Stimulated activated memory B cell treated with anti-CD40 and anti-IgM and Interleukin-4, amounts not matched to agents 10 μg/mL and 1 μg/mL and 100 μg/mL, for 72 hours (primary cell): ENCODE measurements at regions not wholly inside any gene's neighbourhood (a gene's known extent, or its start where the extent isn't known, plus 50 kb on each side); places are given as distances from the start of the nearest gene placed in this dataset.

Experiments
- ATAC-seq: fragments of 150-1000 bp; cut with Tn5 transposase; 2 replicates; pipeline ENCODE4 v1.10.0; 2021
- H3K27ac Mint-ChIP-seq: one replicate; pipeline ENCODE4 v1.8.0; 2022; ENCODE audit warnings: mild to moderate bottlenecking, mixed read lengths
- H3K27me3 Mint-ChIP-seq: one replicate; pipeline ENCODE4 v1.8.0; 2022; ENCODE audit warnings: mixed read lengths
- H3K36me3 Mint-ChIP-seq: one replicate; pipeline ENCODE4 v1.8.0; 2022; ENCODE audit warnings: mixed read lengths
- H3K4me1 Mint-ChIP-seq: one replicate; pipeline ENCODE4 v1.8.0; 2022; ENCODE audit warnings: mixed read lengths
- H3K4me3 Mint-ChIP-seq: one replicate; pipeline ENCODE4 v1.8.0; 2022; ENCODE audit warnings: mild to moderate bottlenecking, moderate library complexity, mixed read lengths
- H3K9me3 Mint-ChIP-seq: one replicate; pipeline ENCODE4 v1.8.0; 2022; ENCODE audit warnings: mixed read lengths

DNA sequence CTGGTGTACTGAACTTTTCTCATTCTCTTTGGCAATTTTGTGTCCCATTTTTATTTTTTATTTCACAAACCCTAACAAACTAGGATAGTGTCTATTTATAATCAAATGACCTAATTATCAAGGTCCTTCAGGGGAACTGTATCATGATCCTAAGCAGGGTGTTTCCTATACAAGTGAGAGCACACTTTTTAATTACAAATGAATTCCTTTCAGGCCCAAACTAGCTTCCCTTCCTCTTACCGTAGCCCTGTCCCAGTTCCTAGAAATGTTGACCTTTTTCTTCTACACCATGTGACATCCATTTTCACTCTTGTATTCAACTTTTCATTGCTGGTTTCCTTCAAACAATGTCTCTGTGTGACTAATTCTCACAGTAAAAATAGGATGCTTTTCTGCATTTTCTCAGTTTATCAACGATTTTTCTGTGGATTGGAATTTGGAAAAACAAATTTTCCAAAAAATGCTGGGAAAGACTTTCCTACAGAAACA is 411.4 kb downstream of the CCDC91 start:
- no peak overlapping the region for H3K27ac Mint-ChIP-seq
- H3K9me3 Mint-ChIP-seq: peaks cover 3% of the 10 kb centered on the region
- no peaks in the 10 kb centered on the region for H3K4me1 Mint-ChIP-seq
- H3K36me3 Mint-ChIP-seq: no peaks in the 10 kb centered on the region
- no peak for ATAC-seq
- no peaks in the 10 kb centered on the region for H3K27me3 Mint-ChIP-seq
- no peak overlapping the region for H3K4me3 Mint-ChIP-seq

- Mint-ChIP-seq H3K27ac (no peak overlapping the region), H3K4me3 (no peak overlapping the region), H3K4me1 (no peaks in the 10 kb centered on the region), H3K27me3 (no peaks in the 10 kb centered on the region), H3K9me3 (peaks cover 11% of the 10 kb centered on the region), H3K36me3 (no peaks in the 10 kb centered on the region)
- ATAC-seq: no peak
These were observed 412.5 kb downstream of the CCDC91 start for GRCh38 chr12:28602786-28603185.

GRCh38 chr12:28603239-28603638 is 413.0 kb downstream of the CCDC91 start:
- Mint-ChIP-seq H3K36me3 (no peaks in the 10 kb centered on the region), H3K4me3 (no peak overlapping the region), H3K27me3 (no peaks in the 10 kb centered on the region), H3K4me1 (no peaks in the 10 kb centered on the region), H3K9me3 (peaks cover 13% of the 10 kb centered on the region), H3K27ac (no peak overlapping the region)
- ATAC-seq: no peak

DNA sequence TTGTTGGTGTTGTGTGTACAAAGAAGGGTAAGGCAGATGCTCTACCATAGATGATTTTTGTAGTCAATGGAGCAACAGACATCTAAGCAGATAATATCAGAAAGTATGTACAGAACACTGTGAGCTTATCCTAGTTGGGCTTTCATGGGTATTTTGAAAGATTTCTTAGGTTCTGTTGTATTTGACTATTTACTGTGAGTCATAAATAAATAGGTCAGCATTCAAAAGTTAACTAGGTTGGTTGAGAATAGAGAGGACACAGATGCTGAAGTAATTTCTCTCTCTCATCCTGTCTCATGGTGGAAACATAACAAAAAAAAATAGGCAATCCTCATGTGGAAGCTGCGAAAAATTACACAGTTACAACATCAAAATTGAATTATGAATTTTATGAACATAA is 413.5 kb downstream of the CCDC91 start:
- no peaks in the 10 kb centered on the region for H3K27me3 Mint-ChIP-seq
- no peak overlapping the region for H3K27ac Mint-ChIP-seq
- H3K4me1 Mint-ChIP-seq: no peaks in the 10 kb centered on the region
- H3K9me3 Mint-ChIP-seq: peaks cover 13% of the 10 kb centered on the region
- no peaks in the 10 kb centered on the region for H3K36me3 Mint-ChIP-seq
- no peak overlapping the region for H3K4me3 Mint-ChIP-seq
- ATAC-seq: no peak

DNA sequence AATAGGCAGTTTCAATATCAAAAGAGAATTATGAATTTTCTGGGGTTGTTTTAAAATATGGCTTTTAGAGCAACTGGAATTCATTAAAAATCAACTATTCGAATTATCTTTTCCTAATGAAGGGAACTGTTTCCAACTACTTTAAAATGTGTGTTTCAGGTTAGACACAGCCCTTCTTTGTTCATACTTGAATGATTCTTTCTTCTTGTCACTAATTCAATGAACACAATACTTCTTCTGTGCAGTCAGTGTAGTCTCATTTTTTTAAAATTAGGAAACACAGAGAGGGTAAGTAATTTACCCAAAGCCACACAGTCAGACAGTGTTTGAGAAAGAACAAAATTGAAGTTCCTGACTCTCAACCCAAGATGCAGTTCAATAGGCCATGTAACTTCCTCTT is 414.0 kb downstream of the CCDC91 start:
- no peaks in the 10 kb centered on the region for H3K27me3 Mint-ChIP-seq
- H3K9me3 Mint-ChIP-seq: peaks cover 13% of the 10 kb centered on the region
- no peaks in the 10 kb centered on the region for H3K4me1 Mint-ChIP-seq

GRCh38 chr12:28606967-28607557 is 416.8 kb downstream of the CCDC91 start:
- no peak overlapping the region for H3K4me3 Mint-ChIP-seq
- no peak overlapping the region for H3K27ac Mint-ChIP-seq
- H3K9me3 Mint-ChIP-seq: peaks cover 13% of the 10 kb centered on the region
- H3K4me1 Mint-ChIP-seq: no peaks in the 10 kb centered on the region
- H3K27me3 Mint-ChIP-seq: no peaks in the 10 kb centered on the region
- ATAC-seq: no peak
- no peaks in the 10 kb centered on the region for H3K36me3 Mint-ChIP-seq

More for the DNA sequence above, 414.0 kb downstream of the CCDC91 start:
- H3K4me3 Mint-ChIP-seq: no peak overlapping the region
- H3K36me3 Mint-ChIP-seq: no peaks in the 10 kb centered on the region
- H3K27ac Mint-ChIP-seq: no peak overlapping the region
- no peak for ATAC-seq

- ATAC-seq: no peak
- H3K9me3 Mint-ChIP-seq: peaks cover 13% of the 10 kb centered on the region
- no peak overlapping the region for H3K4me3 Mint-ChIP-seq
- H3K36me3 Mint-ChIP-seq: no peaks in the 10 kb centered on the region
- H3K27ac Mint-ChIP-seq: no peak overlapping the region
- no peaks in the 10 kb centered on the region for H3K27me3 Mint-ChIP-seq
- H3K4me1 Mint-ChIP-seq: no peaks in the 10 kb centered on the region
These were observed 420.3 kb downstream of the CCDC91 start for GRCh38 chr12:28610401-28611114.

DNA sequence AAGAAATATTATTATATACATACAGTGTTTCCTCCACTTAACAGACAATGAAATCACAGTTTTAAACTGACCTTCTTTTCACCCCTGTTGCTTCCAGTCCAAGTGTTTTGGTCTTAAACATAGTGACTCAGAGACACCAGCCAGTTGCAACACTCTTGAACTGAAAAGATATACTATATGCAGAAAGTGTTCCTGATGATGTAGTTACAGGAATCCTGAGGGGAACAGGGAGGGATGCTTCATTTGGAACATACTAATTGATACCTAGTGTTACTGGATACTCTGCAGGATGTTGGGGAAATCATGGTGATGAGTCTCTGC is 420.8 kb downstream of the CCDC91 start:
- peaks cover 12% of the 10 kb centered on the region for H3K9me3 Mint-ChIP-seq
- H3K27me3 Mint-ChIP-seq: no peaks in the 10 kb centered on the region
- no peak overlapping the region for H3K4me3 Mint-ChIP-seq
- no peak overlapping the region for H3K27ac Mint-ChIP-seq
- no peaks in the 10 kb centered on the region for H3K36me3 Mint-ChIP-seq
- no peaks in the 10 kb centered on the region for H3K4me1 Mint-ChIP-seq
- no peak for ATAC-seq

DNA sequence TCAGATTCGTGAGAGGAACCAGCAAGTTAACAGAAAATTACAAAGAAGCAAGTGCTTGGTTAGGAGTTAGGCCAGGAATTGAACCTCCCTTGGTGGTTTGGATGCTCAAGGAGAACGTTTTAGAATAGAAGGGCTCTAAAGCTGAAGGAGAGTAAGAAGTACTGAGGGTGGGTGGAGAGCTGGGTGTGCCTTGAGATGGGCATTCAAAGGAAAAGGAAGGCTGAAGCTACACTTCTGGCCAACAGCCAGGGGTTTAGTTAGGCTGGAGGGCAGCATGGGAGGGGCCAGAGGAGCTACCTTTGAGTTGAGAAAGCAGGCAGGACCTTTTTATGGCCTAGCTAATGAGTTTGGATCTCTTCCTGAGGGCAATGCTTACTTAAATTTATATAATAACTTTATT is 421.2 kb downstream of the CCDC91 start:
- no peaks in the 10 kb centered on the region for H3K4me1 Mint-ChIP-seq
- H3K9me3 Mint-ChIP-seq: peaks cover 10% of the 10 kb centered on the region
- H3K27me3 Mint-ChIP-seq: no peaks in the 10 kb centered on the region
- no peak overlapping the region for H3K4me3 Mint-ChIP-seq
- H3K36me3 Mint-ChIP-seq: no peaks in the 10 kb centered on the region
- no peak overlapping the region for H3K27ac Mint-ChIP-seq
- ATAC-seq: no peak

DNA sequence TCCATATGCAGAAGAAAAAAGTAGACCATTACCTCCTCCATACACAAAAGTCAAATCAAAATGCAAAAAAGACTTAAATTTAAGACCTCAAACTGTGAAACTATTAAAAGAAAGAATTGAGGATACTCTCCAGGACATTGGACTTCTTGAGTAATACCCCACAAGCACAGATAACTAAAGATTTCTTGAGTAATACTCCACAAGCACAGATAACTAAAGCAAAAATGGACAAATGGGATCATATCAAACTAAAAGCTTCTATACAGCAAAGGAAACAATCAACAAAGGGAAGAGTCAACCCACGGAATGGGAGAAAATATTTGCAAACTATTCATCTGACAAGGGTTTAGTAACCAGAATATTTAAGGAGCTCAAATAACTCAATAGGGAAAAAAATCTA is 427.9 kb downstream of the CCDC91 start:
- H3K27me3 Mint-ChIP-seq: no peaks in the 10 kb centered on the region
- no peaks in the 10 kb centered on the region for H3K36me3 Mint-ChIP-seq
- ATAC-seq: no peak
- H3K9me3 Mint-ChIP-seq: peaks cover 4% of the 10 kb centered on the region
- H3K4me3 Mint-ChIP-seq: no peak overlapping the region
- H3K4me1 Mint-ChIP-seq: no peaks in the 10 kb centered on the region
- no peak overlapping the region for H3K27ac Mint-ChIP-seq

DNA sequence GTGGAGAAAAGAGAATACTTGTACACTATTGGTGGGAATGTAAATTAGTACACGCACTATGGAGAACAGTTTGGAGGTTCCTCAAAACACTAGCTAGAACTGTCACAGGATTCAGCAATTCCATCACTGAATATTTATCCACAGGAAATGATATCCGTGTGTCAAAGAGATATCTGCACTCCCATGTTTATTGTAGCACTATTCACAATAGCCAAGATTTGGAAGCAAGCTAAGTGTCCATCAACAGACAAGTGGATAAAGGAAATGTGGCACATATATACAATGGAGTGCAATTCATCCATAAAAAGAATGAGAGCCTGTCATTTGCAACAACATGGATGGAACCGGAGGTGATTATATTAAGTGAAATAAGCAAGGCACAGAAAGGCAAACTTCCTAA is 428.5 kb downstream of the CCDC91 start:
- Mint-ChIP-seq H3K4me1 (no peaks in the 10 kb centered on the region), H3K36me3 (no peaks in the 10 kb centered on the region), H3K27me3 (no peaks in the 10 kb centered on the region), H3K27ac (no peak overlapping the region), H3K4me3 (no peak overlapping the region), H3K9me3 (peaks cover 4% of the 10 kb centered on the region)
- ATAC-seq: no peak

DNA sequence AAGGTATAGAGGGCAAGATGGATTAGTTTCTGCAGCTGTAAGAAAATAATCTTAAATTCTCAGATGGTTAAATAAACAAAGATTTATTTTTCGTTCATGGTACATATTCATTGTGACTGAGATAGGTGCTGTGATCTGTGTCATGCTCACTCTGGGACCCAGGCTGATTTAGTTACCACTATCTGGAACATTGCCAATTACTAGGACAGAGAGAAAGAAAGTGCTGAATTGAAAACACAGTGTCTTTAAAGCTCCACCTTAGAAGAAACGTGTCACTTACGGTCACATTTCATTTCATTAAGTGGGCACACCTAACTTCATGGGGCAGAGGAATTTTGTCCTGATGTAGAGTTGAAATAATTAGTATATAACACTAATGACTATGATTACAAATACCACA is 430.0 kb downstream of the CCDC91 start:
- Mint-ChIP-seq H3K4me1 (no peaks in the 10 kb centered on the region), H3K4me3 (no peak overlapping the region), H3K9me3 (peaks cover 4% of the 10 kb centered on the region), H3K27ac (no peak overlapping the region), H3K36me3 (no peaks in the 10 kb centered on the region), H3K27me3 (no peaks in the 10 kb centered on the region)
- no peak for ATAC-seq

- H3K36me3 Mint-ChIP-seq: no peaks in the 10 kb centered on the region
- H3K9me3 Mint-ChIP-seq: peaks cover 4% of the 10 kb centered on the region
- ATAC-seq: no peak
- H3K4me1 Mint-ChIP-seq: no peaks in the 10 kb centered on the region
- H3K27ac Mint-ChIP-seq: no peak overlapping the region
- no peak overlapping the region for H3K4me3 Mint-ChIP-seq
- H3K27me3 Mint-ChIP-seq: no peaks in the 10 kb centered on the region
These were observed 432.1 kb downstream of the CCDC91 start for GRCh38 chr12:28622406-28622805.

- ATAC-seq: no peak
- H3K27ac Mint-ChIP-seq: no peak overlapping the region
- H3K4me1 Mint-ChIP-seq: no peaks in the 10 kb centered on the region
- H3K27me3 Mint-ChIP-seq: no peaks in the 10 kb centered on the region
- no peak overlapping the region for H3K4me3 Mint-ChIP-seq
- no peaks in the 10 kb centered on the region for H3K9me3 Mint-ChIP-seq
- no peaks in the 10 kb centered on the region for H3K36me3 Mint-ChIP-seq
These were observed 436.2 kb downstream of the CCDC91 start for GRCh38 chr12:28626504-28626903.

GRCh38 chr12:28629691-28630090 is 439.4 kb downstream of the CCDC91 start:
- no peak overlapping the region for H3K4me3 Mint-ChIP-seq
- no peaks in the 10 kb centered on the region for H3K4me1 Mint-ChIP-seq
- no peaks in the 10 kb centered on the region for H3K36me3 Mint-ChIP-seq
- no peaks in the 10 kb centered on the region for H3K27me3 Mint-ChIP-seq
- H3K27ac Mint-ChIP-seq: no peak overlapping the region
- no peak for ATAC-seq
- H3K9me3 Mint-ChIP-seq: no peaks in the 10 kb centered on the region

- Mint-ChIP-seq H3K4me3 (no peak overlapping the region), H3K27ac (no peak overlapping the region), H3K36me3 (no peaks in the 10 kb centered on the region), H3K9me3 (no peaks in the 10 kb centered on the region), H3K4me1 (no peaks in the 10 kb centered on the region), H3K27me3 (no peaks in the 10 kb centered on the region)
- ATAC-seq: no peak
These were observed 441.6 kb downstream of the CCDC91 start for GRCh38 chr12:28631831-28632230.
